Stimulated activated naive CD4-positive, alpha-beta T cell treated with Interleukin-2 at 50 U/mL for 16 hours (primary cell): ENCODE measurements at regions not wholly inside any gene's neighbourhood (a gene's known extent, or its start where the extent isn't known, plus 50 kb on each side); places are given as distances from the start of the nearest gene placed in this dataset.

Source experiments
- DNase-seq: peaks from one replicate; lab custom pipeline; 2025; lab: John Stamatoyannopoulos, UW

- no peak for DNase-seq
Observed at GRCh38 chr18:29241199-29241598, 1064.3 kb upstream of the CDH2 start.

- no peak for DNase-seq
Observed at GRCh38 chr18:29234751-29235150, 1057.8 kb upstream of the CDH2 start.

- DNase-seq: no peak
Observed at GRCh38 chr18:29226213-29226612, 1049.3 kb upstream of the CDH2 start.

GRCh38 chr18:29225351-29225750 lies 1048.4 kb upstream of the CDH2 start:
- DNase-seq: no peak

- DNase-seq: no peak
Observed at GRCh38 chr18:29218091-29218490, 1041.2 kb upstream of the CDH2 start.

- DNase-seq: no peak
Observed at GRCh38 chr18:29217124-29217915, 1040.4 kb upstream of the CDH2 start.

- DNase-seq: no peak
Observed at GRCh38 chr18:29198834-29199233, 1021.9 kb upstream of the CDH2 start.

- no peak for DNase-seq
Observed at GRCh38 chr18:29196307-29196706, 1019.4 kb upstream of the CDH2 start.

GRCh38 chr18:29191263-29191662 lies 1014.3 kb upstream of the CDH2 start:
- no peak for DNase-seq

GRCh38 chr18:29188760-29189159 lies 1011.8 kb upstream of the CDH2 start:
- no peak for DNase-seq

- no peak for DNase-seq
Observed at GRCh38 chr18:29185801-29186200, 1008.9 kb upstream of the CDH2 start.

GRCh38 chr18:29184654-29185053 lies 1007.7 kb upstream of the CDH2 start:
- DNase-seq: no peak

GRCh38 chr18:29181151-29181901 lies 1004.4 kb upstream of the CDH2 start:
- no peak for DNase-seq

- DNase-seq: no peak
Observed at GRCh38 chr18:29176681-29177080, 999.8 kb upstream of the CDH2 start.

- DNase-seq: no peak
Observed at GRCh38 chr18:29174891-29175290, 998.0 kb upstream of the CDH2 start.

GRCh38 chr18:29172756-29173067 lies 995.8 kb upstream of the CDH2 start:
- DNase-seq: no peak

GRCh38 chr18:29171892-29172755 lies 995.2 kb upstream of the CDH2 start:
- no peak for DNase-seq

GRCh38 chr18:29169599-29169998 lies 992.7 kb upstream of the CDH2 start:
- no peak for DNase-seq

GRCh38 chr18:29164993-29165599 lies 988.2 kb upstream of the CDH2 start:
- no peak for DNase-seq

GRCh38 chr18:29164020-29164706 lies 987.2 kb upstream of the CDH2 start:
- no peak for DNase-seq

- DNase-seq: no peak
Observed at GRCh38 chr18:29163596-29163995, 986.7 kb upstream of the CDH2 start.

GRCh38 chr18:29161429-29161828 lies 984.5 kb upstream of the CDH2 start:
- DNase-seq: no peak
